ENCODE measurements at regions not wholly inside any gene's neighbourhood (a gene's known extent, or its start where the extent isn't known, plus 50 kb on each side); places are given as distances from the start of the nearest gene placed in this dataset.

DNA sequence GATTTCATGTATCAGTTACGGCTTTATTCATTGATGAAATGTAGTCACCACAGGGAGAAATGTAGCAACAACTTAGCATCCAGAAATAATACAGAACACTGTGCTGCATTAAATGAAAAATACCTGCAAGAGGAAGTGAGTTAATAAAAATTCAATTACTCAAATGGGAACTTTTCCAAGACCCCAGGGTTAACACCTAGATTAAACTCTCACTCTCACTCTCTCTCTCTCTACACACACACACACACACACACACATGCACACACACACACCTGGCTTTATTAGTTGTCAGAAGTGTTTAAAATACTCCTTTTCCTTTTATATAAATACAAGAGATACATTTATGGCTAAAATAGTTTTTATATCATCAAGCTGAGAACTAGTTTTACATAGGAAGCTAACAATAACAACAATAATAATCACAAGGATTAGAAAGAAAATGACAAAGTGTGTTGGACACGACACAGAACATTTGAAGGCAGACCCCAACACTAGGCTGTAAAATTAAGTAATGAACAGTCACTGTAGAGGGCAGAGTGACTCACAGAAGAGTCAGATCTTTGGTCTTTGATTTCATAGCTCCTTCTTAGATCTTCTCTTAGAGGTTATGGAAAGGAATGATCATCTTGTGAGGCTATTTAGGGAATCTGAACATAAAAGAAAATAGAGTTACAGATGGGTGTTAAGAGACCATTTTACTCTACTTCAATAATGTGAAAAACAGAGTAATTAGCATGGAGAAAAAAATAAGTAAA lies 1266.0 kb upstream of the ADGRL2 start:
- H3K4me3 ChIP-seq (ENCODE audit: low read depth in 2 of 2, low read length in 2 of 2) = no peak overlapping the region
- POLR2A ChIA-PET = no interaction called here
- intact Hi-C loops (cut with micrococcal nuclease; ENCODE audit: unreplicated experiment) (no loop called here), in situ Hi-C loops (cut with HindIII; ENCODE audit: low pct_unique_long_range_greater_than_20kb, low sequenced_read_pairs) (no loop called here)
- DNase-seq (ENCODE audit: low read depth, low spot score) = no peak
- H3K27ac ChIP-seq (ENCODE audit: low read length) = no peak overlapping the region
- TF ChIP-seq TCF7L2 (IDR thresholded peaks at IDR 0.05; ENCODE audit: low read depth, low read length) (no peak), SIN3A (IDR thresholded peaks at IDR 0.05; ENCODE audit: borderline replicate concordance, insufficient read depth, low read depth, low read length) (no peak), CTCF (IDR thresholded peaks at IDR 0.05) (no peak), POLR2AphosphoS5 (IDR thresholded peaks at IDR 0.05; ENCODE audit: low read depth, low read length) (no peak)
- TF ChIP-seq, protein P1, sequence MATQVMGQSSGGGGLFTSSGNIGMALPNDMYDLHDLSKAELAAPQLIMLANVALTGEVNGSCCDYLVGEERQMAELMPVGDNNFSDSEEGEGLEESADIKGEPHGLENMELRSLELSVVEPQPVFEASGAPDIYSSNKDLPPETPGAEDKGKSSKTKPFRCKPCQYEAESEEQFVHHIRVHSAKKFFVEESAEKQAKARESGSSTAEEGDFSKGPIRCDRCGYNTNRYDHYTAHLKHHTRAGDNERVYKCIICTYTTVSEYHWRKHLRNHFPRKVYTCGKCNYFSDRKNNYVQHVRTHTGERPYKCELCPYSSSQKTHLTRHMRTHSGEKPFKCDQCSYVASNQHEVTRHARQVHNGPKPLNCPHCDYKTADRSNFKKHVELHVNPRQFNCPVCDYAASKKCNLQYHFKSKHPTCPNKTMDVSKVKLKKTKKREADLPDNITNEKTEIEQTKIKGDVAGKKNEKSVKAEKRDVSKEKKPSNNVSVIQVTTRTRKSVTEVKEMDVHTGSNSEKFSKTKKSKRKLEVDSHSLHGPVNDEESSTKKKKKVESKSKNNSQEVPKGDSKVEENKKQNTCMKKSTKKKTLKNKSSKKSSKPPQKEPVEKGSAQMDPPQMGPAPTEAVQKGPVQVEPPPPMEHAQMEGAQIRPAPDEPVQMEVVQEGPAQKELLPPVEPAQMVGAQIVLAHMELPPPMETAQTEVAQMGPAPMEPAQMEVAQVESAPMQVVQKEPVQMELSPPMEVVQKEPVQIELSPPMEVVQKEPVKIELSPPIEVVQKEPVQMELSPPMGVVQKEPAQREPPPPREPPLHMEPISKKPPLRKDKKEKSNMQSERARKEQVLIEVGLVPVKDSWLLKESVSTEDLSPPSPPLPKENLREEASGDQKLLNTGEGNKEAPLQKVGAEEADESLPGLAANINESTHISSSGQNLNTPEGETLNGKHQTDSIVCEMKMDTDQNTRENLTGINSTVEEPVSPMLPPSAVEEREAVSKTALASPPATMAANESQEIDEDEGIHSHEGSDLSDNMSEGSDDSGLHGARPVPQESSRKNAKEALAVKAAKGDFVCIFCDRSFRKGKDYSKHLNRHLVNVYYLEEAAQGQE (IDR thresholded peaks at IDR 0.05; ENCODE audit: insufficient read depth in 1 of 2, low read depth in 2 of 2, low read length in 1 of 2) = no peak
- CTCF ChIA-PET = no interaction called here
- no peaks in the 10 kb centered on the region for H3K36me3 ChIP-seq (ENCODE audit: control insufficient read depth, insufficient read depth, low read length)
- H3K27me3 ChIP-seq (ENCODE audit: control insufficient read depth, insufficient read depth, low read length) = no peaks in the 10 kb centered on the region
- ATAC-seq = no peak
- no peaks in the 10 kb centered on the region for H3K9me3 ChIP-seq (ENCODE audit: control insufficient read depth, insufficient read depth, low read depth, low read length)
- no TSS peak for BruUV-seq (replicated peaks)
- no peaks in the 10 kb centered on the region for H3K4me1 ChIP-seq (ENCODE audit: control insufficient read depth, insufficient read depth, low read length)

- ATAC-seq (no peak), DNase-seq (ENCODE audit: low read depth, low spot score) (no peak)
- Histone ChIP-seq H3K9me3 (ENCODE audit: control insufficient read depth, insufficient read depth, low read depth, low read length) (no peaks in the 10 kb centered on the region), H3K4me3 (ENCODE audit: low read depth in 2 of 2, low read length in 2 of 2) (no peak overlapping the region), H3K27me3 (ENCODE audit: control insufficient read depth, insufficient read depth, low read length) (no peaks in the 10 kb centered on the region), H3K4me1 (ENCODE audit: control insufficient read depth, insufficient read depth, low read length) (no peaks in the 10 kb centered on the region), H3K36me3 (ENCODE audit: control insufficient read depth, insufficient read depth, low read length) (no peaks in the 10 kb centered on the region), H3K27ac (ENCODE audit: low read length) (no peak overlapping the region)
- POLR2A ChIA-PET = no interaction called here
- CTCF ChIA-PET = no interaction called here
- TF ChIP-seq POLR2AphosphoS5 (IDR thresholded peaks at IDR 0.05; ENCODE audit: low read depth, low read length) = no peak
- TF ChIP-seq CTCF (IDR thresholded peaks at IDR 0.05) = no peak
- TF ChIP-seq, protein P1 (IDR thresholded peaks at IDR 0.05; ENCODE audit: insufficient read depth in 1 of 2, low read depth in 2 of 2, low read length in 1 of 2) = no peak
- no peak for TF ChIP-seq SIN3A (IDR thresholded peaks at IDR 0.05; ENCODE audit: borderline replicate concordance, insufficient read depth, low read depth, low read length)
- no peak for TF ChIP-seq TCF7L2 (IDR thresholded peaks at IDR 0.05; ENCODE audit: low read depth, low read length)
- in situ Hi-C loops (cut with HindIII; ENCODE audit: low pct_unique_long_range_greater_than_20kb, low sequenced_read_pairs) (no loop called here), intact Hi-C loops (cut with micrococcal nuclease; ENCODE audit: unreplicated experiment) (no loop called here)
- BruUV-seq (replicated peaks) = no TSS peak
These were observed 1266.9 kb upstream of the ADGRL2 start for GRCh38 chr1:80533775-80534334.

Data from Panc1 (cell line).